IPS DF 4.7 (cell line): ENCODE measurements at regions not wholly inside any gene's neighbourhood (a gene's known extent, or its start where the extent isn't known, plus 50 kb on each side); places are given as distances from the start of the nearest gene placed in this dataset.

Experiments
- DNase-seq: peaks from one replicate; pipeline ENCODE4 v3.0.0-alpha.2; 2013; ENCODE audit warnings: low spot score; ENCODE audit errors: extremely low read depth

GRCh38 chr3:162776148-162776547 lies 1279.5 kb downstream of the OTOL1 start:
- DNase-seq: no peak

GRCh38 chr3:162777118-162777517 lies 1280.5 kb downstream of the OTOL1 start:
- no peak for DNase-seq

GRCh38 chr3:162780313-162780712 lies 1283.7 kb downstream of the OTOL1 start:
- DNase-seq: no peak

- no peak for DNase-seq
Observed at GRCh38 chr3:162799910-162800309, 1303.3 kb downstream of the OTOL1 start.

GRCh38 chr3:162802228-162802965 lies 1305.8 kb downstream of the OTOL1 start:
- DNase-seq: no peak

GRCh38 chr3:162810776-162811175 lies 1314.2 kb downstream of the OTOL1 start:
- DNase-seq: no peak

- no peak for DNase-seq
Observed at GRCh38 chr3:162842549-162843216, 1346.1 kb downstream of the OTOL1 start.

- DNase-seq: no peak
Observed at GRCh38 chr3:162845918-162846317, 1349.3 kb downstream of the OTOL1 start.

- DNase-seq: no peak
Observed at GRCh38 chr3:162847511-162847910, 1350.9 kb downstream of the OTOL1 start.

GRCh38 chr3:162863579-162863978 lies 1367.0 kb downstream of the OTOL1 start:
- DNase-seq: no peak

- DNase-seq: no peak
Observed at GRCh38 chr3:162865466-162865865, 1368.9 kb downstream of the OTOL1 start.

- DNase-seq: no peak
Observed at GRCh38 chr3:162879021-162879562, 1382.5 kb downstream of the OTOL1 start.

- DNase-seq: no peak
Observed at GRCh38 chr3:162884373-162884772, 1387.8 kb downstream of the OTOL1 start.

GRCh38 chr3:162892921-162893793 lies 1396.5 kb downstream of the OTOL1 start:
- DNase-seq: no peak

- DNase-seq: no peak
Observed at GRCh38 chr3:162897291-162897690, 1400.7 kb downstream of the OTOL1 start.

- DNase-seq: no peak
Observed at GRCh38 chr3:162932503-162932902, 1435.9 kb downstream of the OTOL1 start.

- DNase-seq: no peak
Observed at GRCh38 chr3:162933656-162934055, 1437.0 kb downstream of the OTOL1 start.

GRCh38 chr3:162936706-162937105 lies 1440.1 kb downstream of the OTOL1 start:
- DNase-seq: no peak

- no peak for DNase-seq
Observed at GRCh38 chr3:162938083-162938482, 1441.5 kb downstream of the OTOL1 start.

GRCh38 chr3:162945626-162946025 lies 1449.0 kb downstream of the OTOL1 start:
- no peak for DNase-seq

GRCh38 chr3:162956711-162957110 lies 1460.1 kb downstream of the OTOL1 start:
- DNase-seq: no peak

- no peak for DNase-seq
Observed at GRCh38 chr3:162960269-162960668, 1463.7 kb downstream of the OTOL1 start.
